HCT116 (cell line): ENCODE measurements at regions not wholly inside any gene's neighbourhood (a gene's known extent, or its start where the extent isn't known, plus 50 kb on each side); places are given as distances from the start of the nearest gene placed in this dataset.

Experiments used
- ATAC-seq: fragments of 200-7000 bp; cut with Tn5 transposase; 2 replicates; pipeline ENCODE4 v1.9.1; 2020; ENCODE audit warnings: mild to moderate bottlenecking, moderate library complexity
- BruUV-seq: library from RNA; stranded (reverse); fragments of 400-500 nt; replicated peaks from 2 replicates; lab custom pipeline; 2021; lab: Mats Ljungman, UMichigan
- CTCF ChIA-PET: fragments of 300-600 bp; sonication (Branson Sonifier 250); formaldehyde crosslinking; loops from one replicate; lab custom pipeline; 2021; ENCODE audit warnings: antibody characterized with exemption; lab: Charles Lee
- POLR2A ChIA-PET: fragments of 300-600, 350-600 bp; sonication (Branson Sonifier 250); formaldehyde crosslinking; loops from one replicate; lab custom pipeline; 2021; ENCODE audit warnings: antibody characterized with exemption; lab: Charles Lee
- RAD21 ChIA-PET, 2 experiments: fragments of 300-600 bp; sonication (Branson Sonifier 250); formaldehyde crosslinking; loops; one replicate each; lab custom pipeline; 2023; ENCODE audit warnings: low total read pairs in 2 of 2; ENCODE audit not compliant: uncharacterized antibody in 2 of 2, unreplicated experiment in 2 of 2, low non-redundant PET in 1 of 2; lab: Charles Lee
- DNase-seq: peaks from one replicate; pipeline ENCODE4 v3.0.0-alpha.2; 2010; ENCODE audit warnings: low read depth, low spot score
- H2AFZ ChIP-seq: fragments of 200-600 bp; shearing (Covaris generic), sonication (generic); 2 replicates; pipeline ENCODE4 v1.6.1; 2017; ENCODE audit warnings: low read depth, mixed run types, mixed read lengths, antibody characterized with exemption, low read length; ENCODE audit not compliant: poor library complexity, severe bottlenecking
- H3K27ac ChIP-seq: 2 replicates; pipeline ENCODE4 v1.5.1; 2012; ENCODE audit warnings: low read depth, low read length
- H3K27me3 ChIP-seq: fragments of 200-600 bp; sonication (generic); 2 replicates; pipeline ENCODE4 v1.6.1; 2016; ENCODE audit warnings: mixed run types, low read length, mixed read lengths; ENCODE audit not compliant: insufficient read depth
- H3K36me3 ChIP-seq, 2 experiments: fragments of 200-500 bp in 1 of 2; fragments of 200-600 bp in 1 of 2; sonication (Bioruptor generic) in 1 of 2; sonication (generic) in 1 of 2; 2 replicates each; pipeline versions ENCODE4 v1.5.1 to v1.6.1; 2014 to 2016; ENCODE audit warnings: low read length in 2 of 2, inconsistent platforms in 1 of 2, mixed read lengths in 1 of 2, mixed run types in 1 of 2; ENCODE audit not compliant: insufficient read depth in 2 of 2, control insufficient read depth in 1 of 2
- H3K4me1 ChIP-seq, 2 experiments: fragments of 200-600 bp in 1 of 2; sonication (generic) in 1 of 2; 2 replicates each; pipeline versions ENCODE4 v1.5.1 to v1.6.1; 2012 to 2017; ENCODE audit warnings: low read length in 2 of 2, inconsistent platforms in 1 of 2, mild to moderate bottlenecking in 1 of 2, mixed read lengths in 1 of 2, mixed run types in 1 of 2, moderate library complexity in 1 of 2; ENCODE audit not compliant: insufficient read depth in 2 of 2, control insufficient read depth in 1 of 2
- H3K4me2 ChIP-seq: fragments of 200-600 bp; sonication (generic); 2 replicates; pipeline ENCODE4 v1.6.1; 2017; ENCODE audit warnings: mixed run types, low read length, mixed read lengths
- H3K4me3 ChIP-seq, 2 experiments: fragments of 200-600 bp in 1 of 2; sonication (generic) in 1 of 2; replicated peaks in 1 of 2; 2 replicates each; pipeline ENCODE4 v1.5.1; 2011 to 2016; ENCODE audit warnings: low read length in 2 of 2, control low read depth in 1 of 2, low read depth in 1 of 2, mild to moderate bottlenecking in 1 of 2, mixed read lengths in 1 of 2, mixed run types in 1 of 2
- H3K79me2 ChIP-seq: fragments of 200-600 bp; sonication (generic); 2 replicates; pipeline ENCODE4 v1.6.1; 2017; ENCODE audit warnings: mild to moderate bottlenecking, mixed run types, low read length, moderate library complexity, mixed read lengths; ENCODE audit not compliant: insufficient read depth
- H3K9ac ChIP-seq: fragments of 200-600 bp; sonication (generic); 2 replicates; pipeline ENCODE4 v1.6.1; 2016; ENCODE audit warnings: low read length, mixed read lengths
- H3K9me2 ChIP-seq: fragments of 200-600 bp; sonication (generic), shearing (Covaris generic); 2 replicates; pipeline ENCODE4 v1.6.1; 2017; ENCODE audit warnings: mixed run types, mild to moderate bottlenecking, moderate library complexity; ENCODE audit not compliant: insufficient read depth
- H3K9me3 ChIP-seq, 2 experiments: fragments of 200-500 bp in 1 of 2; fragments of 200-600 bp in 1 of 2; sonication (Bioruptor generic) in 1 of 2; sonication (generic) in 1 of 2; 2 replicates each; pipeline ENCODE4 v1.6.1; 2014 to 2017; ENCODE audit warnings: low read length in 2 of 2, mixed read lengths in 2 of 2, inconsistent platforms in 1 of 2, low read depth in 1 of 2, mild to moderate bottlenecking in 1 of 2, mixed run types in 1 of 2, moderate library complexity in 1 of 2; ENCODE audit not compliant: control insufficient read depth in 1 of 2, insufficient read depth in 1 of 2
- H4K20me1 ChIP-seq: fragments of 200-600 bp; sonication (generic), shearing (Covaris generic); 2 replicates; pipeline ENCODE4 v1.6.1; 2017; ENCODE audit warnings: mixed run types, mild to moderate bottlenecking, moderate library complexity; ENCODE audit not compliant: insufficient read depth
- CBX3 ChIP-seq: IDR thresholded peaks from 2 replicates; pipeline ENCODE4 v1.6.1; 2012; ENCODE audit warnings: low read depth
- CEBPB ChIP-seq: IDR thresholded peaks from 2 replicates; pipeline ENCODE4 v1.6.1; 2012; ENCODE audit warnings: low read depth
- CTCF ChIP-seq, 3 experiments: fragments of 200-600 bp in 1 of 3; sonication (generic) in 1 of 3; IDR thresholded peaks in 2 of 3; conservative IDR thresholded peaks in 1 of 3; 2 replicates each; pipeline ENCODE4 v1.5.1; 2012 to 2017; ENCODE audit warnings: low read depth in 2 of 3, low read length in 2 of 3, antibody characterized with exemption in 1 of 3, borderline replicate concordance in 1 of 3, control low read depth in 1 of 3, mild to moderate bottlenecking in 1 of 3, mixed read lengths in 1 of 3, mixed run types in 1 of 3, moderate library complexity in 1 of 3; ENCODE audit not compliant: insufficient read depth in 1 of 3
- ELF1 ChIP-seq: IDR thresholded peaks from 2 replicates; pipeline ENCODE4 v1.6.1; 2012; ENCODE audit warnings: low read depth, borderline replicate concordance
- FOSL1 ChIP-seq: IDR thresholded peaks from 2 replicates; pipeline ENCODE4 v1.6.1; 2012; ENCODE audit warnings: low read depth
- JUND ChIP-seq: IDR thresholded peaks from 2 replicates; pipeline ENCODE4 v1.6.1; 2012
- MAX ChIP-seq: IDR thresholded peaks from 2 replicates; pipeline ENCODE4 v1.6.1; 2012
- POLR2AphosphoS5 ChIP-seq: IDR thresholded peaks from 2 replicates; pipeline ENCODE4 v1.6.1; 2011; ENCODE audit warnings: mild to moderate bottlenecking, low read depth, low read length, moderate library complexity
- SIN3A ChIP-seq: IDR thresholded peaks from 2 replicates; pipeline ENCODE4 v1.6.1; 2012; ENCODE audit warnings: low read depth
- SP1 ChIP-seq: IDR thresholded peaks from 2 replicates; pipeline ENCODE4 v1.6.1; 2012; ENCODE audit warnings: low read depth
- TCF7L2 ChIP-seq: IDR thresholded peaks from 2 replicates; pipeline ENCODE4 v1.7.0; 2011; ENCODE audit warnings: borderline replicate concordance, inconsistent platforms; ENCODE audit not compliant: insufficient read depth, insufficient read length; ENCODE audit errors: extremely low read depth
- ZBTB33 ChIP-seq: IDR thresholded peaks from 2 replicates; pipeline ENCODE4 v1.6.1; 2011; ENCODE audit warnings: mild to moderate bottlenecking, low read length, moderate library complexity; ENCODE audit not compliant: insufficient replicate concordance; ENCODE audit errors: extremely low read depth
- ZFX ChIP-seq: fragments of 450-650 bp; IDR thresholded peaks from 2 replicates; pipeline ENCODE4 v1.6.1; 2017
- intact Hi-C: fragments of 100-400 bp; cut with micrococcal nuclease; formaldehyde crosslinking; loops from 2 replicates; pipeline ENCODE4 v1.10.0; 2022

GRCh38 chr13:109840893-109841287 lies 54.5 kb upstream of the IRS2 start (continued):
- no peak for TF ChIP-seq ZBTB33
- TF ChIP-seq ELF1, result no peak
- TF ChIP-seq ZFX, result no peak

- Histone ChIP-seq H3K79me2 (no peaks in the 10 kb centered on the region), H3K4me2 (peak overlapping the region; percentile 76), H3K4me1 (peaks cover 0 to 16% of the 10 kb centered on the region in 2 experiments; a peak in 2 of 4 replicates), H2AFZ (peak overlapping the region; percentile 94), H3K36me3 (no peaks in the 10 kb centered on the region), H3K27ac (no peak overlapping the region), H4K20me1 (no peaks in the 10 kb centered on the region), H3K27me3 (no peaks in the 10 kb centered on the region), H3K9ac (no peak overlapping the region), H3K9me3 (no peaks in the 10 kb centered on the region)
- peak; percentile 88 for ATAC-seq
- ChIA-PET RAD21 (no interaction called here), CTCF (no interaction called here)
- peak; percentile 66 for DNase-seq
- BruUV-seq, result no TSS peak
- intact Hi-C loops, result no loop called here
- TF ChIP-seq MAX (peak; percentile 75), SIN3A (peak; percentile 55; the same call in 1 of the 2 replicates), ZBTB33 (no peak), FOSL1 (peak; percentile 84), JUND (peak; percentile 62), CTCF (IDR thresholded peaks at IDR 0.05 in 2 of 3, conservative IDR thresholded peaks at IDR 0.05 in 1 of 3; ENCODE audit: borderline replicate concordance in 1 of 3, insufficient read depth in 1 of 3, low read depth in 2 of 3, low read length in 2 of 3) (no peak), CBX3 (peak; percentile 62; the same call in 1 of the 2 replicates), POLR2AphosphoS5 (0 out of 2 replicates have a peak, but pooled peaks have one; percentile 22), CEBPB (peak; percentile 44; the same call in 1 of the 2 replicates), TCF7L2 (no peak), SP1 (peak; percentile 52; the same call in 1 of the 2 replicates)
- TF ChIP-seq, all 23 proteins: peak for 8
- H3K9me2 ChIP-seq, result no peaks in the 10 kb centered on the region
- H3K4me3 ChIP-seq, result peak overlapping the region in 1 of 2 experiments; percentile 34; a peak in 2 of 4 replicates
- POLR2A ChIA-PET, result no interaction called here
Measured at GRCh38 chr13:109840201-109840892, 54.0 kb upstream of the IRS2 start.
